H1 (cell line): ENCODE measurements at regions not wholly inside any gene's neighbourhood (a gene's known extent, or its start where the extent isn't known, plus 50 kb on each side); places are given as distances from the start of the nearest gene placed in this dataset.
A peak's percentile ranks its signal among the peaks of the same experiment; 100 is the strongest.
"Not testable (repeated sequence)": the region's sequence is repeated elsewhere in the genome, so short reads cannot be mapped to it uniquely, and the experiment has no call there.

ENCODE experiments used
- CTCF ChIA-PET: fragments of 300-600 bp; sonication (Branson Sonifier 250); formaldehyde crosslinking; loops from one replicate; lab custom pipeline; 2021; ENCODE audit not compliant: partially characterized antibody; lab: Charles Lee
- POLR2A ChIA-PET: fragments of 300-600 bp; sonication (Branson Sonifier 250); formaldehyde crosslinking; loops from one replicate; lab custom pipeline; 2021; ENCODE audit warnings: inconsistent platforms; ENCODE audit not compliant: partially characterized antibody; lab: Charles Lee
- DNase-seq, 2 experiments: peaks; one replicate each; pipeline versions ENCODE4 v3.0.0 to v3.0.0-alpha.2; 2010 to 2022; ENCODE audit warnings: low spot score in 2 of 2, low read depth in 1 of 2, mixed read lengths in 1 of 2
- FAIRE-seq: peaks from 2 replicates; lab custom pipeline; 2011; peaks lifted over from hg19 to GRCh38; lab: Jason Lieb, UNC
- H2AFZ ChIP-seq: 2 replicates; pipeline ENCODE4 v1.8.1; 2012; ENCODE audit warnings: low read length, inconsistent platforms
- H2AK5ac ChIP-seq: 2 replicates; pipeline ENCODE4 v1.6.1; 2013; ENCODE audit warnings: low read depth, low read length
- H2BK120ac ChIP-seq: replicated peaks from 2 replicates; pipeline ENCODE3; 2013; ENCODE audit warnings: low read depth, low read length, inconsistent platforms
- H2BK12ac ChIP-seq: 2 replicates; pipeline ENCODE4 v1.6.1; 2013; ENCODE audit warnings: low read depth, low read length
- H2BK15ac ChIP-seq: 2 replicates; pipeline ENCODE4 v1.6.1; 2013; ENCODE audit warnings: low read length
- H2BK20ac ChIP-seq: 2 replicates; pipeline ENCODE4 v1.6.1; 2013; ENCODE audit warnings: low read length
- H2BK5ac ChIP-seq: 2 replicates; pipeline ENCODE4 v1.6.1; 2013; ENCODE audit warnings: low read depth, low read length
- H3K14ac ChIP-seq: 2 replicates; pipeline ENCODE4 v1.6.1; 2013; ENCODE audit warnings: inconsistent platforms; ENCODE audit not compliant: insufficient read length
- H3K18ac ChIP-seq: 2 replicates; pipeline ENCODE4 v1.6.1; 2013; ENCODE audit warnings: low read length; ENCODE audit errors: extremely low read depth
- H3K23ac ChIP-seq: 2 replicates; pipeline ENCODE4 v1.6.1; 2013; ENCODE audit warnings: inconsistent platforms; ENCODE audit not compliant: insufficient read length
- H3K23me2 ChIP-seq: 2 replicates; pipeline ENCODE4 v1.6.1; 2013; ENCODE audit warnings: low read depth, low read length
- H3K27ac ChIP-seq: 2 replicates; pipeline ENCODE4 v1.6.1; 2011; ENCODE audit warnings: low read depth, low read length, inconsistent platforms
- H3K27me3 ChIP-seq, 4 experiments: replicated peaks in 1 of 4; 1 replicate in 1 of 4; 2 replicates in 3 of 4; pipeline versions ENCODE4 v1.6.1 to v1.8.1; 2011 to 2013; ENCODE audit warnings: low read length in 3 of 4, mild to moderate bottlenecking in 3 of 4, inconsistent platforms in 2 of 4, mixed read lengths in 2 of 4, moderate library complexity in 1 of 4; ENCODE audit not compliant: control insufficient read depth in 3 of 4, insufficient read depth in 3 of 4; ENCODE audit errors: extremely low read depth in 1 of 4
- H3K36me3 ChIP-seq, 4 experiments: 2 replicates each; pipeline versions ENCODE4 v1.6.1 to v1.8.1; 2011 to 2013; ENCODE audit warnings: mild to moderate bottlenecking in 4 of 4, low read length in 3 of 4, moderate library complexity in 2 of 4, control low read depth in 1 of 4, inconsistent platforms in 1 of 4; ENCODE audit not compliant: insufficient read depth in 4 of 4, control insufficient read depth in 2 of 4
- H3K4ac ChIP-seq: replicated peaks from 2 replicates; pipeline ENCODE3; 2013; ENCODE audit warnings: low read length, low read depth, mixed read lengths, inconsistent platforms; ENCODE audit not compliant: insufficient read length
- H3K4me1 ChIP-seq, 4 experiments: replicated peaks in 1 of 4; 1 replicate in 1 of 4; 2 replicates in 3 of 4; pipeline versions ENCODE4 v1.6.1 to v1.8.1; 2011 to 2013; ENCODE audit warnings: low read length in 3 of 4, inconsistent platforms in 2 of 4, mixed read lengths in 1 of 4; ENCODE audit not compliant: insufficient read depth in 4 of 4, control insufficient read depth in 3 of 4
- H3K4me2 ChIP-seq, 2 experiments: 2 replicates each; pipeline versions ENCODE4 v1.6.1 to v1.8.1; 2011 to 2013; ENCODE audit warnings: low read depth in 2 of 2, low read length in 2 of 2, control low read depth in 1 of 2, inconsistent platforms in 1 of 2, mild to moderate bottlenecking in 1 of 2; ENCODE audit not compliant: insufficient read depth in 1 of 2
- H3K4me3 ChIP-seq, 4 experiments: fragments of 200-600, 300-600 bp in 1 of 4; sonication (generic), shearing (Covaris generic), sonication (Bioruptor Twin) in 1 of 4; 2 replicates each; pipeline versions ENCODE4 v1.5.1 to v1.8.1; 2011 to 2016; ENCODE audit warnings: low read length in 4 of 4, low read depth in 3 of 4, control low read depth in 2 of 4, inconsistent platforms in 2 of 4, mild to moderate bottlenecking in 2 of 4, mixed read lengths in 1 of 4, moderate library complexity in 1 of 4; ENCODE audit not compliant: insufficient read depth in 2 of 4; ENCODE audit errors: extremely low read depth in 1 of 4
- H3K56ac ChIP-seq: replicated peaks from 2 replicates; pipeline ENCODE3; 2013; ENCODE audit warnings: low read depth, mild to moderate bottlenecking, mixed read lengths, low read length, inconsistent platforms; ENCODE audit not compliant: insufficient read length
- H3K79me1 ChIP-seq: 2 replicates; pipeline ENCODE4 v1.6.1; 2013; ENCODE audit warnings: low read depth, low read length, control low read depth
- H3K79me2 ChIP-seq, 2 experiments: 2 replicates each; pipeline versions ENCODE4 v1.6.1 to v1.8.1; 2012 to 2013; ENCODE audit warnings: low read length in 2 of 2, mild to moderate bottlenecking in 2 of 2, inconsistent platforms in 1 of 2; ENCODE audit not compliant: insufficient read depth in 2 of 2, control insufficient read depth in 1 of 2
- H3K9ac ChIP-seq, 4 experiments: replicated peaks in 1 of 4; 1 replicate in 1 of 4; 2 replicates in 3 of 4; pipeline versions ENCODE4 v1.6.1 to v1.8.1; 2011 to 2013; ENCODE audit warnings: low read depth in 3 of 4, low read length in 3 of 4, control low read depth in 2 of 4, mild to moderate bottlenecking in 2 of 4, moderate library complexity in 2 of 4, inconsistent platforms in 1 of 4; ENCODE audit errors: extremely low read depth in 1 of 4
- H3K9me3 ChIP-seq, 2 experiments: 2 replicates each; pipeline versions ENCODE4 v1.6.1 to v1.8.1; 2012 to 2013; ENCODE audit warnings: mild to moderate bottlenecking in 2 of 2, moderate library complexity in 2 of 2, control low read depth in 1 of 2, inconsistent platforms in 1 of 2, low read depth in 1 of 2, low read length in 1 of 2, mixed read lengths in 1 of 2; ENCODE audit not compliant: insufficient read depth in 2 of 2
- H4K20me1 ChIP-seq, 2 experiments: replicated peaks in 1 of 2; 2 replicates each; pipeline versions ENCODE3 to v1.8.1; 2011 to 2013; ENCODE audit warnings: inconsistent platforms in 2 of 2, low read length in 2 of 2, mild to moderate bottlenecking in 1 of 2; ENCODE audit not compliant: insufficient read depth in 2 of 2, control insufficient read depth in 1 of 2
- H4K5ac ChIP-seq: 2 replicates; pipeline ENCODE4 v1.6.1; 2013; ENCODE audit warnings: low read length, low read depth, mixed read lengths, inconsistent platforms; ENCODE audit not compliant: insufficient read length
- H4K8ac ChIP-seq: 2 replicates; pipeline ENCODE4 v1.8.0; 2013; ENCODE audit warnings: mild to moderate bottlenecking, moderate library complexity, low read length, inconsistent platforms; ENCODE audit not compliant: insufficient read depth; ENCODE audit errors: extremely low read depth
- H4K91ac ChIP-seq: replicated peaks from 2 replicates; pipeline ENCODE3; 2013; ENCODE audit warnings: low read length, mixed read lengths, inconsistent platforms; ENCODE audit not compliant: insufficient read length
- CTCF ChIP-seq, 3 experiments: IDR thresholded peaks; 1 replicate in 2 of 3; 2 replicates in 1 of 3; pipeline versions ENCODE4 v1.5.1 to v1.6.1; 2011; ENCODE audit warnings: low read length in 3 of 3, mild to moderate bottlenecking in 3 of 3, inconsistent platforms in 2 of 3, low read depth in 1 of 3, moderate library complexity in 1 of 3; ENCODE audit not compliant: insufficient read depth in 1 of 3; ENCODE audit errors: control extremely low read depth in 1 of 3
- RAD21 ChIP-seq, 2 experiments: IDR thresholded peaks in 1 of 2; conservative IDR thresholded peaks in 1 of 2; 2 replicates each; pipeline ENCODE4 v1.6.1; 2011; ENCODE audit warnings: low read depth in 2 of 2, low read length in 2 of 2, improper control_type of control experiment in 1 of 2, inconsistent platforms in 1 of 2, mild to moderate bottlenecking in 1 of 2, moderate library complexity in 1 of 2
- WGBS, 2 experiments: shearing (Covaris generic) in 1 of 2; methylation state at CpG; one replicate each; pipeline versions ENCODE4 v1.1.6 to v1.1.7; 2013 to 2015; ENCODE audit warnings: low lambda C conversion rate in 2 of 2, mixed read lengths in 2 of 2, inconsistent platforms in 1 of 2, low coverage in 1 of 2, missing lambda C conversion rate in 1 of 2; ENCODE audit not compliant: insufficient replicate concordance in 2 of 2, insufficient coverage in 1 of 2, insufficient read length in 1 of 2; ENCODE audit errors: extremely low coverage in 1 of 2, missing lambda C conversion rate in 1 of 2; 5-methylcytosine and 5-hydroxymethylcytosine counted together

- H3K79me2 ChIP-seq, H4K8ac ChIP-seq, H2BK5ac ChIP-seq, H3K79me1 ChIP-seq, H3K18ac ChIP-seq, POLR2A ChIA-PET, H3K4me3 ChIP-seq, H3K36me3 ChIP-seq, H4K91ac ChIP-seq, H2AFZ ChIP-seq, H3K23ac ChIP-seq, H3K14ac ChIP-seq, H3K4ac ChIP-seq, H4K20me1 ChIP-seq, H3K4me2 ChIP-seq, H3K4me1 ChIP-seq, H3K27me3 ChIP-seq, H2BK120ac ChIP-seq, H3K56ac ChIP-seq, H3K9me3 ChIP-seq, H2BK20ac ChIP-seq, H2BK15ac ChIP-seq, H3K23me2 ChIP-seq, DNase-seq, H3K27ac ChIP-seq, H2AK5ac ChIP-seq, H3K9ac ChIP-seq, H2BK12ac ChIP-seq, H4K5ac ChIP-seq: not testable (repeated sequence)
- TF ChIP-seq CTCF (IDR thresholded peaks at IDR 0.05; ENCODE audit: control extremely low read depth in 1 of 3, insufficient read depth in 1 of 3, low read depth in 1 of 3, low read length in 3 of 3) (peak in 1 of 3 experiments; percentile 44; a peak in 1 of 4 replicates), RAD21 (IDR thresholded peaks at IDR 0.05 in 1 of 2, conservative IDR thresholded peaks at IDR 0.05 in 1 of 2; ENCODE audit: low read depth in 2 of 2, low read length in 2 of 2) (peak; percentile 14 to 30; a peak in 3 of 4 replicates)
- 41% methylated on average over 3 of the region's 4 CpGs; no CpG with 5 or more reads in 1 of the 2 experiments for WGBS, 2 experiments
- CTCF ChIA-PET: interaction anchor here (0.6 to 42.8 kb wide), 30 partner anchors 9 to 1043 kb away, joined by 3 to 1551 read pairs (median 4); no protein-coding TSS in a partner anchor
- peak; percentile 95 for FAIRE-seq
Observed at GRCh38 chr4:77366876-77367275, 209.9 kb downstream of the CCNG2 start.
